NCI-H2107 treated with DMSO at 0.1 percent for 48 hours (cell line): ENCODE measurements at regions not wholly inside any gene's neighbourhood (a gene's known extent, or its start where the extent isn't known, plus 50 kb on each side); places are given as distances from the start of the nearest gene placed in this dataset.

Experiments used
- DNase-seq: peaks from one replicate; lab custom pipeline; 2025; ENCODE audit not compliant: unreplicated experiment; lab: John Stamatoyannopoulos, UW

DNA sequence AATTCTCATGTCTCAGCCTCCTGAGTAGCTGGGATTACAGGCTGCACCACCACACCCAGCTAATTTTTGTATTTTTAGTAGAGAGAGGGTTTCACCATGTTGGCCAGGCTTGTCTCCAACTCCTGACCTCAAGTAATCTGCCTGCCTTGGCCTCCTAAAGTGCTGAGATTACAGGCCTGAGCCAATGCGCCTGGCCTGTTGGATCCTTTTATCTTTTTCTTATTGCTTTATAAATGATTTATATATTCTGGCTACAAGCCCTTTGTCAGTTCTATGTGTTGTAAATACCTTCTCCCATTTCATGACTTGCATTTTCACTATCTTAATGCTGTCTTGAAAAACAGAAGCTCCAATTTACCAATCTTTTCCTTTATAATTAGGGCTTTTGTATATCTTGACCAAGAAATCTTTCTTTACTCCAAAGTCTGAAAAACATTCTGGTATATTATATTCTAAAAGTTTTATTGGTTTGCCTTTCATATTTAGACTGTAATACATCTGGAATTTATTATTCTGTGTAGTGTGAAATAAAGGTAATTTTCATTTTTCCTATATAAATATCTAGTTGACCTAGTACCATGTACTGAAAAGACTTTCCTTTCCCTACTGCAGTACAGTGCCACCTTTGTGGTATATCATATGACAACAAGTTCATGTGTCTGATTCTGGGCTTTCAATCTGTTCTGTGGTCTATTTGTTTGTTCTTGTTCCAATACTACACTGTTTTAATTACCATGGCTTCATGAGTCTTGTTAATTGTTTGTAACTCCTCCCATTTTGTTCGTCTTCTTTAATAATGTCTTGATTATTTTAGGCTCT is 52.9 kb upstream of the RNU6-1 start:
- DNase-seq = no peak

DNA sequence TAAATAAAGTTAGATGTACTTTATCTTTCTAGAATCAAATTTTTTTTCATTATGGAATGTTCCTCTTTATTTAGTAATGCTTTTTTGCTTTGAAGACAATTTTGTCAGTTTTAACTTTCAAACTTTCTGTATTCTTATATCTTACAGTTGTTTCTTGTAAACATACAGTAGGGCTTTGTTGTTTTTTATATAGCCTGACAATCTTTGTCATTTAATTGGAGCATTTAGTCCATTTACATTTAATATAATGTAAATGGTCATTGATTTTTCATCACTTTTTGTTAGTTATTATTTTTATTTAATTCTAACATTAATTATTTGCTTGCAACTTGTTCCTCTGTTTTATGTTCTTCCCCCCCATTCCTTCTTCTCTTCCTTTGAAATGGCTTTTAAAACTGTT is 55.4 kb upstream of the RNU6-1 start:
- DNase-seq = no peak

DNA sequence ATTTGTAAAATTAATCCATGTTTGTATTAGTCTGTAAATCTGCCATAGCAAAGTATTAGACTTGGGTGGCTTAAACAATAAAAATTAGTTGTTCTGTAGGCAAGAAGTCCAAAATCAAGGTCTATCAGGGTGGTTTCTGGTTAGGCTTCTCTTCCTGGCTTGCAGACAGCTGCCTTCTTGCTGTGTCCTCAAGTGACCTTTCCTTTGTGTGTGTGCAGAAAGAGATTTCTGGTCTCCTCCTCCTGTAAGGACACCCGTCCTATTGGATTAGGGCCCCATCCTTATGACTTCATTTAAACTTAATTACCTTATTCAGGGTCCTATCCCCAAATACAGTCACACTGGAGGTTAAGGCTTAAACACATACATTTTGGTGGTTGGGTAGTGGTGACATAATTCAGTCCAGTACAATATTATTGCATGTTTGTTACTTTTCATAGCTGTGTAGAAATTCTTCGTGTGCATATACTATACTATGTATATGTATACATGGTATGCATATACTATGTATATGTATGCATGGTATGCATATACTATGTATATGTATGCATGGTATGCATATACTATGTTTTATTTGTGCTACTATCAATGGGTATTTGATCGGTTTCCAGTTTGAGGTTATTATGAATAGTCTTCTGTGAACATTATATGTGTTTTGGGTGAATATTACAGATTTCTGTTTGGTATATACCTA is 57.9 kb upstream of the RNU6-1 start:
- DNase-seq = no peak

DNA sequence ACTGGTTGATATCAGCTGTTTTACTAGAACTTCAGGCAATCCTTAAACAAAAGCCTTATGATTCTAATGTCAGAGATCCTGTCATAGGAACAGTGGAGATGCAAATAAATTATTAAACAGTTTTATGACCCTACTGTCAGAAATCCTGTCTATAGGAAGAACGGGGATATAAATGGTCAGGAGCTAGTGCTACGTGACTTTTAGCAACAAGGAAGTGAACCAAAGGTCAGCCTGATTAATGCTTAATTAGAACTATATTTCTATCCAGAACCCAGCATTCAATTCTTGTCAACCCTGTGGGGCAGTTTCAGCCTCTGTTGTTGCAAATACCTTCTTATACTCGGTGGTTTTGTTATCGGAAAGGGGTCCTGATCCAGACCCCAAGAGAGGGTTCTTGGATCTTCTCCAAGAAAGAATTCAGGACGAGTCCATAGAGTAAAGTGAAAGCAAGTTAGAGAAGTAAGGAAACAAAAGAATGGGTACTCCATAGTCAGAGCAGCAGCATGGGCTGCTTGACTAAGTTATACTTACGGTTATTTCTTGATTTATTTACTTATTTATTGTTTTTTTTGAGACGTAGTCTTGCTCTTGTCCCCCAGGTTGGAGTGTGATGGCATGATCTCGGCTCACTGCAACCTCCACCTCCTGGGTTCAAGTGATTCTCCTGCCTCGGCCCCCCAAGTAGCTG is 59.9 kb upstream of the RNU6-1 start:
- DNase-seq = no peak

DNA sequence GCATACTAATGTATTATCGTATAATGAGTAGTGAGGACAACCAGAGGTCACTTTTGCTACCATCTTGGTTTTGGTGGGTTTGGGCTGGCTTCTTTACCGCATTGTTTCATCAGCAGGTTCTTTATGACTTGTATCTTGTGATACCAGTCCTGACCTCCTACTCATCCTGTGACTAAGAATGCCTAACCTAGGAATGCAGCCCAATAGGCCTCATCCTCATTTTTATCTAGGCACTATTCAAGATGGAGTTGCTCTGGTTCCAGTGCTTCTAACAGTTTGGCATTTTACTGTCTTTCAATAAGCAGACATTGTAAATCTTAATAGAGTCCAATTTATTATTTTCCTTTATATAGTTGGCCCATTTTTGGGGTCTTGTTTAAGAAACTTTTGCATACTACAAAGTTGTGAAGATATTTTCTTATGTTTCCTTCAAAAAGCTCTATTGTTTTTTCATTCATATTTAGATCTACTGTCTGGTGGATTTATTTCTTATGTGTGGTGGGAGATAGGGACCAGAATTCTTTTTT is 60.8 kb upstream of the RNU6-1 start:
- no peak for DNase-seq

DNA sequence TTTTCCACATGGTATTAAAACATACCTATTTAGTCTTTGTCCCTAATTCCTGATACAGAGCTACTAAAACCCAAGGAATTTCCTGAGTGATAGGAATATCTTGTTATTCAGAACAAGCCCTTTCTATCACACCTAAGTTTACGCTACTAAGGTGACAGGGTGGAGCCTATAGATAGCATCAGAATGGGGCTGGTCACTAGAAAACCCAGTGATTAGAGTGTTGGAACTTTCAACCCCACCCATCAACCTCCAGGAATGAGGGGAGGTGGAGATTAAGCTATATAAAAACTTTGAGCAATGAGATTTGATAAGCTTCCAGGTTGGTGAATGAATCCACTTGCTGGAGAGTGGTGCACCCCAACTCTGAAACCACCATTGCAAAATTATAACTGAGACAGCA is 62.1 kb upstream of the RNU6-1 start:
- DNase-seq = no peak

DNA sequence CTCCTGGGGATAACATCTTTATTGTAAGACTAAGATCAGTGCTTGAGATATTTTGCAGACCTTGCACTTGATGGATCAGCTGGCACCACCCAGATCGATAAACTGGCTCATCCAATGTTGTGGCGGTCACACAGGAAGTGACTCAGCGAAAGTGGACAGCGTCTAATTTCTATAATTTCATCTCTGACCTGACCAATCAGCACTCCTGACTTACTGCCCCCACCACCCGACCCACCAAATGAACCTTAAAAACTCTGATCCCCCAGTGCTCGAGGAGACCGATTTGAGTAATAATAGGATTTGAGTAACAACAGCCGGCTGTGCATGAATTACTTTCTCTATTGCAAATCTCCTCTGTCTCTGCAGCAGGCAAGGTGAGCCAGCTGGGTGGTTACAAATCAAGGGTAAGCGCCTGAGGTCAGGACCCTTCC is 62.7 kb upstream of the RNU6-1 start:
- DNase-seq = no peak

DNA sequence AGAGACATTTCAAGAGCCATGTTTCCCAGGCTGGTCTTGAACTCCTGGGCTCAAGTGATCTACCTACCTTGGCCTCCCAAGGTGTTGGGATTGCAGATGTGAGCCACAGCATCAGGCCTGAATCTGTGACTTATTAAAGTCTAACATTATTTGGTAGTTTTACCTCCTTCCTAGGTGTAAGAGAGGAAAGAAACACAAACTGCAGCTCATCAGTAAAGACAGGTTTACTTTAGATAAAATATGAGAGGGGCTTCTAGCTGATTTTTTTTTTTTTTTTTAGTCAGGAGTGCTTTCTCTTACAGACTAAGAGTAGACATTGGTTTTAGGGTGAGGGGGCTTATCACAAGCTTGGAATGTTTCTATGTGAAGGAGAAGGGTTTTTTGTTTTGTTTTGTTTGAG is 63.9 kb upstream of the RNU6-1 start:
- DNase-seq = no peak

DNA sequence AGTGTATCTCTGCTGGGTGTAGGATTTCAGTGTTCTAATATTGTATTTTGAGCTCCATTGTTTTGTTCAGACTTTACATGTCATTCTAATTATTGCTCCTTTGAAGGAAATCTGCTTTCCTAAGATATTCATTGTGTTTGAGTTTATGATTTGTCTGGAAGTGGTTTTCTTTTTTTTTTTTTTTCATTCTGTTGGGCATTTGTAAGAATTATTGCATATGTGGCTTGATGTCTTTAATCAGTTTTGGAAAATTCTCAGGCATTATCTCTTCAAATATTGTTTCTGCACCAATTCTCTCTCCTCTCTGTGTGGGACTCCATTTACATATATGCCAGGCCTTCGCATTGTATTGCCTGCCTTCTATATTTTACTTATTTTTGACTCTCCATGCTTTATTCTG is 65.8 kb upstream of the RNU6-1 start:
- DNase-seq = no peak

DNA sequence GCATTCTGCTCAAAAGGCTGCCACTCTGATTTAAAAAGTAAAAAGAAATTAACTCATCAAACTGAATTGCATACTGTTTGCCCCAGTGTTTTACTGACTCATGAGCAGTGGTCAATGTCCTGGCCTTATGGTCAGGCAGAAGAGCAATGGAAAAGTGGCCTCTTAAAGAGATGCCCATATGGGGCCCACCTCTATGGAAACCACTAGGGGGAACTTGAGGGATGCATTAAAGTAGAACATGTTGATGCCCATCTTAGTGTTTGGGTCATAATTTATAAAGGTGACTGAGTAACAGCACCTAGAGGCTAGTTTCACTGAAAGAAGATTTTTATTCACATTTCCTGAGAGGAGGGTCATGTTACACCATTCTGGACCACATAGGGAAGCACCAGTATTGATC is 66.5 kb upstream of the RNU6-1 start:
- DNase-seq = no peak

DNA sequence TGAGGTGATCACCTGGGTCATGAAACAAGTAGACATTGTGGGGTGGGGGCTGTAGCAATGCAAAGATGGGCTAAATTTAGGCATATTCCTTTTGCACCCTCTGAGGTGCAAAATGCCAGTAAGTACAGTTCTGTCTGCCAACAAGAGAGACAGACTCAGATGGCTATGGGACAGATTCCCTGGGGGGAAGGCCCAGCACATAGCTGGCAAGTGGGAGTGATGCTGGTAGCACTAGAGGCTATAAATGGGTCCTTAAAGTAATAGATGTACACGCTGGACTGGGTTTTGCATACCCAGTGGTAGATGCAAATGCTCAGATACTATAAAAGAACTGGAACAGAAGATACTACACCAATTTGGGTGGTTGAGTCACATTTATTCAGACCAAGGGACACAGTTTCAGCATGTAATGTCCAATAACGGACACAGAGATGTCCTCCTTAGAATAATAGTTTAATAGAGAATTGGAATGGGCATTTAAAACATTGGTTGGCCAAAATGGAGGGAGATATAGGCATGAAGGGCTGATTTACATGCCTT is 67.4 kb upstream of the RNU6-1 start:
- DNase-seq = no peak

DNA sequence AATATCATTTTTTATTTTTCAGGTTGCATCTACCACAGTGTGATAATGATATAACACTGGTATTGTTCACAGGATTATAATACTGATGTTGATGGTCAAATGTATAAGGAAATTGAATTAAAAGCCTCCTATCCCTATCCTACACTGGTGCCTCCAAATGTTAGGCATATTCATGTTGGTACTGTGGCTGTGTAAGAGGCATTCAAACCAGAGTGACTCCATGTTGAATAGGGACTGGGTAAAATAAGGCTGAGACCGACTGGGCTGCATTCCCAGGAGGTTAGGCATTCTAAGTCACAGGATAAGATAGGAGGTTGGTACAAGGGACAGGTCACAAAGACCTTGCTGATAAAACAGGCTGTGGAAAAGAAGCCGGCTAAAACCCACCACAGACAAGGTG is 68.9 kb upstream of the RNU6-1 start:
- DNase-seq = no peak

DNA sequence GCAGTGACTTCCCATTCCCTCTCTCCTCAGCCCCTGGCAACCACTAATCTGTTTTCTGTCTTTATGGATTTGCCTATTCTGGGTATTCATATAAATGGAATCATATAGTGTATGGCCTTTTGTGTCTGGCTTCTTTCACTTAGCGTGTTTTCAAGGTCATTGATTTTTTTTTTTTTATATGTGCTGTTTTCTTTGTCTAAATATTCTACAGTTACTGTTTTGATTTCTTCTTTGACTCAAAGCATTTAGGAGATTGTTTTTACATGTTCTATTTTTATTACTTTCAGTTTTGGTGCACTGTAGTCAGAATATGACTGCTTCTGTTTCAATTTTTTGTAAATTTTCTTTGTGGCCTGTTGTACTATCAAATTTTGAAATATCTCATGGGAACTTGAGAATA is 71.9 kb upstream of the RNU6-1 start:
- DNase-seq = no peak

DNA sequence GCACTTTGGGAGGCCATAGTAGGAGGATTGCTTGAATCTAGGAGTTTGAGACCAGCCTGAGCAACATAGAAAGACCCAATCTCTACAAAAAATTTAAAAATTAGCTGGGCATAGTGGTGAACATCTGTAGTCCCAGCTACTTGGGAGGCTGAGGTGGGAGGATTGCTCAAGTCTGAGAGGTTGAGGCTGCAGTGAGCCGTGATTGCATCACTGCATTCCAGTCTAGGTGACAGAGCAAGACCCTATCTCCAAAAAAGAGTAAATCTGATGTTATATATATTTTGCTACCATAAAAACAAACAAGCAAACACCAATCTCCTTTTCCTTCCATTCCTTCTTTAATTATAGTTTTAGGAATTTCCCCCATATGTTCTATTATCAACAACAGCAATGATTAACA is 74.2 kb upstream of the RNU6-1 start:
- DNase-seq = no peak

DNA sequence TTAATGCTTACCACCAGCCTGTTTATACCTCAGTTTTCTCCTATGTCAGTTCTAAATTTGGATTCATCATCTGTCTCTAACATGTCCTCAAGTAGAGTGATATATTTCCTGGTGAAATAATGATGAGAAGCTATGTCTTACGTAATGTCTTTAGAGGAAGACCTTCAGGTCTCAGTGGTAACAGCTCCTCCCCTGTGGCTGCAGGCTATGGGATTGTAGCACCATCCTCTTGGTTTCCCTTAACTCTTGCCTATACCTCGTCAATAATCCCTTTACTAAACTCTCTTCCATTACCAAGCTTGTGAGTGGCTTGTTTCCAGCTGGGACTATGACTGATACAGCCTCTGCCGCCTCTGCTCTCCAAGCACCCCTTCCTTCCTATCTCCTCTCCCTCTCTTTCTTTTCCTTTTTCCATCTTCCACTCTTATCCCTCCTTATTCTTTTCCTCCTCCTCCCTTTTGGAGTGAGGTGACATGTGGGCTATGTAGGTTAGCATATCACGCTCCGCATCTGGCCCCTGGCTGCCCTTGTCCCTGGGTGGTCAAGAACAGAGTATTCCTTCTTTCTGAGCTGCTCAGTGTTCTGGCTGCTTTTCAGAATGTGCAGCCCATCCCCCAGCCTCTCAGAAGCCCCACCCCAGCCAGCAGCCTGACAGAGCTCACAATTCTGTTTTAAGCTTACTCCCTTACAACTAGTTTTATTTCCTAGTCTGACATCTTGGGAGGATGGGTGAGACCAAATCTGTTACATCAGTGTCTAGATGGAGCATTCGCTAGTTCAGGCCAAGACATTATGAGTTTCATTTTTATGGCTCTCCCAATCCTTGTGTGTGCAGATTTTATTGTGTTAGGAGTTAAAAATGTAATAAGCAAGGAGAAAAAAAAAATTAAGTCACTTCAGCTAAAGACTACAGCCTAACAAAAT is 75.0 kb upstream of the RNU6-1 start:
- DNase-seq = no peak

DNA sequence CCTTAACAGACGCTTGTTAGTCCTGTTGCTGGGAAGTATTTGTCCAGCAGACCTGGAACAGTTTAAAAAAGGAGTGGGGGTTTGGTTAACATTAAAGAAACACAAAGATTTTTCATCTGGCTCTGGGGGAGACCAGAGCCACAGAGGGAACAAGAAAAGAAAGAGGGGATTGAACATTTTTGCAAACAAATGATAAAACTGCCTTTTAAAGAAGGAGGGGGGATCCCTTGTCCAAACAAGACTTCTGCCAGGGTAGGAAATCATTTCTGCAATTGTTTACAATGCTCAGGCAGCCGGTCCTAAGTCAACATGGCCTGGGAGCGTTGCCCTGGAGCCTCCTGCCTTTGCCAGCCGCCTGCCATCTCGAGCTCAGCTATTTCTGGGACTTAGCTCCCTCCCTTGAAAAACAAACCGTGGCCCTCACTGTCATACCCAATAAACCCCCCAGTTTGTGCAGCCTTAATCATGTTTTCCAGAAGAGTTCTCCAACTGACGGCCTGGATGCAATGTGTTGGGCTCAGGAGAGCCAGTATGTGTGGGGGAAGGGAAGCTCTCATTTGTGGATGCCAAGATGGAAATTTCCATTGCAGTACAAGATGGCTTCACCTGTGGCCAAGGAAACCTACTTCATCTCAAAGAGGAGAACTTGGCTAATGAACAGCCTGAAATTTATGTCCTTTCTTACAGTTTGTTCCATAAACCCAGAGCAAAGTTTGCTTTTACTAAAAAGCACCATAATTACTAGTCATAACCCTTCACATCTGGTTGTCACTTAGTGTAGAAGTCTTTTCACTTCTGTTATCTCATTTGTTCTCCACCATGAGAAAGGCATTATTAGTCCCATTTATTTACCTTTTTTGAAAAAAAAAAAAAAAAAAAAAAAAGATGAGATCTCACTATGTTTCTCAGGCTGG is 75.9 kb upstream of the RNU6-1 start:
- peak; percentile 6 for DNase-seq

DNA sequence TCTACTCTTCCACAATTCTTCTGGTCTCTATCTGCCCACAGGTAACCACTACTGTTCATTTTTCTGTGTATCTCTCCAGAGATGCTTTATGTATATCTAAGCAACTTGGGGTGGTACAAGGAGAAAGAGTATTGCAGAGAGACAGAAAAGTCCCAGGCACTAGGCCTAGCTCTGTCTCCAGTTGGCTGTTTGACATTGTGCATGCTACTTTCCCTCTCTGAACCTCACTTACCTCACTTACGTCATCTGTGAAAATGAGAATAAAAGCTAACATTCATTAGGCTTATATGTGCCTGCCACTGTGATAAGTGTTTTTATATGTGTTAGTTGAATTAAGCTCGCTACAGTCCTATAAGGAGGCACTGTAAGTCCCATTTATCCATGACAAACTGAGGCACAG is 76.7 kb upstream of the RNU6-1 start:
- DNase-seq = no peak

DNA sequence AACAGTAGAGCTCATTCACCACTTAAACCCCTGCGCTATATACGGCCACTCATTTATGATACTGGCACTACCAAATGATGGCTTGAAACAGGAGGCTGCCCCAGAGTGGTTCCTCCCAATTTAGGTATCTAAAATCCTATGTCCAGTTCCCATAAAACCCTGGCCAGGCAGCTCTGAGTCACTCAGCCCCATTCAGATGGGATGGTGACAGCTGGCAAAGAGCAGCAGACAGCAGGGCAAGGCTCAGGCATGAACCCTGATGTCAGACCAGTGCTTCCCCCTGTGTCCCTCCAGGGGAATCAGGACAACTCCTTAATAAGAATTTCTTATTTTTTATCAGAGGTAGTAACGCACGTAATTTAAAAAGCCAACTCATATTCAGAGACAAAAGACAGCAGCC is 77.2 kb upstream of the RNU6-1 start:
- no peak for DNase-seq

DNA sequence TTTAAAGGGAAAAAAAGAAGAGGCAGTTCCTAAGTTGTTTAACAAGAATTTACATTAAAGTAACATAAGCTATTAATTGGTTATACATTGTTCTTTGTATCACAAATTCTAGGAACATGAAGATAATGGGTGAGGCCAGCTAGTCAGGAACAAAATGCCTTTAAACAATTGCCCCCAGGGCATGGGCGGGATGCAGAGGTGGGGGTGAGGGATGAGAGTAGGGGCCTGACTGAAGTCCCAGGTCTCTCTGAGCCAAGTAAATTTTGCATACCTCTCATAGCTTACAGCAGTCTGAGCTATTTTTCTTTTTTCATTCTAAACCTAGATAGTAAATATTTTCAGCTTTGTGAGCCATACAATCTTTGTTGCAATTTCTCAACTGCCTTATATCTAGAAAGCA is 77.8 kb upstream of the RNU6-1 start:
- no peak for DNase-seq
